Neuron (in vitro differentiated cells): ENCODE measurements at regions not wholly inside any gene's neighbourhood (a gene's known extent, or its start where the extent isn't known, plus 50 kb on each side); places are given as distances from the start of the nearest gene placed in this dataset.

Source experiments
- H2AFZ ChIP-seq: one replicate; pipeline ENCODE4 v1.6.1; 2013; ENCODE audit warnings: low read depth, mild to moderate bottlenecking, inconsistent platforms, low read length, moderate library complexity
- H3K27me3 ChIP-seq: one replicate; pipeline ENCODE4 v1.6.1; 2013; ENCODE audit warnings: low read length; ENCODE audit not compliant: insufficient read depth
- H3K36me3 ChIP-seq: one replicate; pipeline ENCODE4 v1.6.1; 2013; ENCODE audit warnings: low read length; ENCODE audit not compliant: insufficient read depth
- H3K4me1 ChIP-seq: one replicate; pipeline ENCODE4 v1.6.1; 2013; ENCODE audit warnings: low read length; ENCODE audit not compliant: insufficient read depth
- H3K4me3 ChIP-seq: 2 replicates; pipeline ENCODE4 v1.5.1; 2013; ENCODE audit warnings: mild to moderate bottlenecking, low read length, moderate library complexity
- H3K9me3 ChIP-seq: one replicate; pipeline ENCODE4 v1.6.1; 2013; ENCODE audit warnings: low read length

GRCh38 chr15:47584316-47584715 lies 133.0 kb upstream of the SEMA6D start:
- H3K27me3 ChIP-seq = no peaks in the 10 kb centered on the region
- H3K36me3 ChIP-seq = no peaks in the 10 kb centered on the region
- H3K9me3 ChIP-seq = no peaks in the 10 kb centered on the region

GRCh38 chr15:47586653-47587224 lies 130.6 kb upstream of the SEMA6D start:
- Histone ChIP-seq H3K9me3 (no peaks in the 10 kb centered on the region), H3K27me3 (no peaks in the 10 kb centered on the region), H3K4me3 (no peak overlapping the region), H3K36me3 (no peaks in the 10 kb centered on the region), H3K4me1 (peaks cover 4% of the 10 kb centered on the region), H2AFZ (no peak overlapping the region)

More at GRCh38 chr15:47584316-47584715, 133.0 kb upstream of the SEMA6D start:
- Histone ChIP-seq H3K4me1 (peaks cover 4% of the 10 kb centered on the region), H3K4me3 (no peak overlapping the region), H2AFZ (no peak overlapping the region)

- Histone ChIP-seq H3K4me1 (no peaks in the 10 kb centered on the region), H3K27me3 (no peaks in the 10 kb centered on the region), H3K4me3 (no peak overlapping the region), H2AFZ (no peak overlapping the region), H3K9me3 (no peaks in the 10 kb centered on the region), H3K36me3 (no peaks in the 10 kb centered on the region)
Observed at GRCh38 chr15:47587940-47588802, 129.1 kb upstream of the SEMA6D start.

GRCh38 chr15:47588958-47589357 lies 128.3 kb upstream of the SEMA6D start:
- Histone ChIP-seq H3K4me3 (no peak overlapping the region), H3K36me3 (no peaks in the 10 kb centered on the region), H3K4me1 (no peaks in the 10 kb centered on the region), H3K27me3 (no peaks in the 10 kb centered on the region), H2AFZ (no peak overlapping the region), H3K9me3 (no peaks in the 10 kb centered on the region)

GRCh38 chr15:47598996-47599395 lies 118.3 kb upstream of the SEMA6D start:
- Histone ChIP-seq H3K36me3 (no peaks in the 10 kb centered on the region), H2AFZ (no peak overlapping the region), H3K9me3 (no peaks in the 10 kb centered on the region), H3K4me3 (no peak overlapping the region), H3K27me3 (no peaks in the 10 kb centered on the region), H3K4me1 (no peaks in the 10 kb centered on the region)

- Histone ChIP-seq H2AFZ (no peak overlapping the region), H3K4me3 (no peak overlapping the region), H3K9me3 (no peaks in the 10 kb centered on the region), H3K4me1 (no peaks in the 10 kb centered on the region), H3K36me3 (no peaks in the 10 kb centered on the region), H3K27me3 (no peaks in the 10 kb centered on the region)
Observed at GRCh38 chr15:47599806-47600205, 117.5 kb upstream of the SEMA6D start.

- no peak overlapping the region for H2AFZ ChIP-seq
- H3K4me3 ChIP-seq = no peak overlapping the region
- H3K27me3 ChIP-seq = no peaks in the 10 kb centered on the region
- no peaks in the 10 kb centered on the region for H3K9me3 ChIP-seq
- no peaks in the 10 kb centered on the region for H3K4me1 ChIP-seq
- no peaks in the 10 kb centered on the region for H3K36me3 ChIP-seq
Observed at GRCh38 chr15:47602121-47602520, 115.2 kb upstream of the SEMA6D start.

- Histone ChIP-seq H2AFZ (no peak overlapping the region), H3K4me1 (no peaks in the 10 kb centered on the region), H3K4me3 (no peak overlapping the region), H3K27me3 (no peaks in the 10 kb centered on the region), H3K36me3 (no peaks in the 10 kb centered on the region), H3K9me3 (no peaks in the 10 kb centered on the region)
Observed at GRCh38 chr15:47603026-47603425, 114.3 kb upstream of the SEMA6D start.

- Histone ChIP-seq H2AFZ (no peak overlapping the region), H3K27me3 (no peaks in the 10 kb centered on the region), H3K9me3 (no peaks in the 10 kb centered on the region), H3K4me1 (no peaks in the 10 kb centered on the region), H3K4me3 (no peak overlapping the region), H3K36me3 (no peaks in the 10 kb centered on the region)
Observed at GRCh38 chr15:47607695-47608094, 109.6 kb upstream of the SEMA6D start.

GRCh38 chr15:47609693-47610092 lies 107.6 kb upstream of the SEMA6D start:
- H3K9me3 ChIP-seq = no peaks in the 10 kb centered on the region
- H3K4me3 ChIP-seq = no peak overlapping the region
- H3K4me1 ChIP-seq = no peaks in the 10 kb centered on the region
- H2AFZ ChIP-seq = no peak overlapping the region
- no peaks in the 10 kb centered on the region for H3K36me3 ChIP-seq
- no peaks in the 10 kb centered on the region for H3K27me3 ChIP-seq

- Histone ChIP-seq H3K36me3 (no peaks in the 10 kb centered on the region), H3K4me1 (no peaks in the 10 kb centered on the region), H3K9me3 (no peaks in the 10 kb centered on the region), H2AFZ (no peak overlapping the region), H3K27me3 (no peaks in the 10 kb centered on the region), H3K4me3 (no peak overlapping the region)
Observed at GRCh38 chr15:47610736-47611135, 106.6 kb upstream of the SEMA6D start.

GRCh38 chr15:47614360-47615011 lies 102.8 kb upstream of the SEMA6D start:
- Histone ChIP-seq H3K4me3 (no peak overlapping the region), H3K36me3 (no peaks in the 10 kb centered on the region), H3K27me3 (no peaks in the 10 kb centered on the region), H2AFZ (no peak overlapping the region), H3K9me3 (no peaks in the 10 kb centered on the region), H3K4me1 (peaks cover 14% of the 10 kb centered on the region)

GRCh38 chr15:47616876-47617275 lies 100.4 kb upstream of the SEMA6D start:
- Histone ChIP-seq H3K27me3 (no peaks in the 10 kb centered on the region), H3K36me3 (no peaks in the 10 kb centered on the region), H2AFZ (no peak overlapping the region), H3K4me3 (no peak overlapping the region), H3K9me3 (no peaks in the 10 kb centered on the region), H3K4me1 (peaks cover 14% of the 10 kb centered on the region)
